HepG2 (cell line): ENCODE measurements at regions not wholly inside any gene's neighbourhood (a gene's known extent, or its start where the extent isn't known, plus 50 kb on each side); places are given as distances from the start of the nearest gene placed in this dataset.

Experiments
- ATAC-seq: fragments of 200-7000 bp; cut with Tn5 transposase; 3 replicates; pipeline ENCODE4 v1.9.1; 2020; ENCODE audit warnings: mild to moderate bottlenecking, moderate library complexity
- BruUV-seq: library from RNA; stranded (reverse); fragments of 400-500 nt; replicated peaks from 2 replicates; lab custom pipeline; 2021; lab: Mats Ljungman, UMichigan
- CTCF ChIA-PET: fragments of 300-600 bp; formaldehyde crosslinking; extraction: SDS; loops from one replicate; lab custom pipeline; 2021; ENCODE audit warnings: low total read pairs, inconsistent platforms, low intra/inter-chr PET ratio; lab: Yijun Ruan, JAX
- POLR2A ChIA-PET: fragments of 350-600 bp; sonication (Branson Sonifier 250); formaldehyde crosslinking; loops from one replicate; lab custom pipeline; 2020; ENCODE audit warnings: antibody characterized with exemption, inconsistent platforms; lab: Yijun Ruan, JAX
- DNase-seq: peaks from one replicate; pipeline ENCODE4 v3.0.0-alpha.2; 2015; ENCODE audit warnings: low spot score
- FAIRE-seq: peaks from 3 replicates; lab custom pipeline; 2011; peaks lifted over from hg19 to GRCh38; lab: Jason Lieb, UNC
- H2AFZ ChIP-seq: one replicate; pipeline ENCODE4 v1.6.1; 2011; ENCODE audit warnings: low read length, inconsistent platforms
- H3K27ac ChIP-seq: fragments of 300-600 bp; 3 replicates; pipeline ENCODE4 v1.8.0; 2011; ENCODE audit warnings: mixed run types, mild to moderate bottlenecking, mixed read lengths, low read length, inconsistent platforms; ENCODE audit not compliant: insufficient read depth; ENCODE audit errors: extremely low read length
- H3K27me3 ChIP-seq, 2 experiments: fragments of 200-600 bp in 1 of 2; 2 replicates in 1 of 2; 3 replicates in 1 of 2; pipeline versions ENCODE4 v1.6.0 to v1.8.0; 2011; ENCODE audit warnings: low read length in 2 of 2, mild to moderate bottlenecking in 2 of 2, moderate library complexity in 2 of 2, inconsistent platforms in 1 of 2; ENCODE audit not compliant: insufficient read depth in 2 of 2, control insufficient read depth in 1 of 2
- H3K36me3 ChIP-seq, 2 experiments: fragments of 200-600 bp in 1 of 2; replicated peaks in 1 of 2; 2 replicates in 1 of 2; 3 replicates in 1 of 2; pipeline versions ENCODE4 v1.5.1 to v1.8.0; 2011; ENCODE audit warnings: low read length in 2 of 2, inconsistent platforms in 1 of 2; ENCODE audit not compliant: insufficient read depth in 2 of 2, control insufficient read depth in 1 of 2
- H3K4me1 ChIP-seq: 2 replicates; pipeline ENCODE4 v1.5.1; 2012; ENCODE audit warnings: low read length, inconsistent platforms; ENCODE audit not compliant: insufficient read depth
- H3K4me2 ChIP-seq: 2 replicates; pipeline ENCODE4 v1.6.0; 2011; ENCODE audit warnings: low read depth, low read length, inconsistent platforms
- H3K4me3 ChIP-seq, 3 experiments: fragments of 200-600 bp in 1 of 3; sonication (generic), shearing (Covaris generic) in 1 of 3; replicated peaks in 1 of 3; 2 replicates each; pipeline ENCODE4 v1.5.1; 2011 to 2016; ENCODE audit warnings: low read length in 3 of 3, inconsistent platforms in 2 of 3, low read depth in 2 of 3, mild to moderate bottlenecking in 2 of 3, control low read depth in 1 of 3, mixed read lengths in 1 of 3; ENCODE audit not compliant: insufficient read depth in 1 of 3
- H3K79me2 ChIP-seq: one replicate; pipeline ENCODE4 v1.6.1; 2011; ENCODE audit warnings: low read length, inconsistent platforms; ENCODE audit not compliant: insufficient read depth
- H3K9ac ChIP-seq: 2 replicates; pipeline ENCODE4 v1.6.0; 2011; ENCODE audit warnings: mild to moderate bottlenecking, low read depth, low read length, inconsistent platforms; ENCODE audit not compliant: insufficient read depth
- H3K9me3 ChIP-seq: 2 replicates; pipeline ENCODE4 v1.5.1; 2012; ENCODE audit warnings: mild to moderate bottlenecking, low read length
- H4K20me1 ChIP-seq: 2 replicates; pipeline ENCODE4 v1.6.0; 2011; ENCODE audit warnings: inconsistent platforms, mild to moderate bottlenecking, low read length, moderate library complexity; ENCODE audit not compliant: insufficient read depth
- ARNTL ChIP-seq: sonication (generic); formaldehyde crosslinking; IDR thresholded peaks from 2 replicates; pipeline ENCODE4 v1.4.0; 2020; ENCODE audit warnings: mild to moderate bottlenecking, missing genetic modification reagents
- ATF7 ChIP-seq, 2 experiments: fragments of 450-650 bp in 1 of 2; sonication (generic) in 1 of 2; formaldehyde crosslinking in 1 of 2; IDR thresholded peaks; 2 replicates each; pipeline versions ENCODE4 v1.4.0 to v1.6.1; 2016 to 2020; ENCODE audit warnings: antibody characterized with exemption in 1 of 2, mild to moderate bottlenecking in 1 of 2, missing genetic modification reagents in 1 of 2
- CBX2 ChIP-seq, 2 experiments: fragments of 200-600 bp in 1 of 2; sonication (generic); formaldehyde crosslinking in 1 of 2; IDR thresholded peaks; 2 replicates each; pipeline versions ENCODE4 v1.7.0 to v1.8.1; 2018 to 2022; ENCODE audit warnings: low read depth in 2 of 2, low read length in 1 of 2, mild to moderate bottlenecking in 1 of 2, missing genetic modification reagents in 1 of 2
- FOXC1 ChIP-seq: sonication (generic); formaldehyde crosslinking; IDR thresholded peaks from 2 replicates; pipeline ENCODE4 v1.8.0; 2022; ENCODE audit warnings: mild to moderate bottlenecking, missing genetic modification reagents, borderline replicate concordance
- IRX3 ChIP-seq: sonication (generic); formaldehyde crosslinking; IDR thresholded peaks from 2 replicates; pipeline ENCODE4 v1.8.1; 2023; ENCODE audit warnings: mild to moderate bottlenecking, low read depth, missing genetic modification reagents, borderline replicate concordance
- ZBTB2 ChIP-seq: sonication (generic); formaldehyde crosslinking; IDR thresholded peaks from 2 replicates; pipeline ENCODE4 v1.8.0; 2022; ENCODE audit warnings: low read depth, missing genetic modification reagents
- ZFP36L1 ChIP-seq: sonication (generic); formaldehyde crosslinking; IDR thresholded peaks from 2 replicates; pipeline ENCODE4 v1.8.0; 2022; ENCODE audit warnings: mild to moderate bottlenecking, missing genetic modification reagents, moderate library complexity
- ZNF609 ChIP-seq: sonication (generic); formaldehyde crosslinking; IDR thresholded peaks from 2 replicates; pipeline ENCODE4 v1.4.0; 2020; ENCODE audit warnings: mild to moderate bottlenecking, missing genetic modification reagents, borderline replicate concordance
- ZNF761 ChIP-seq: sonication (generic); formaldehyde crosslinking; conservative IDR thresholded peaks from 2 replicates; pipeline ENCODE4 v1.4.0; 2020; ENCODE audit warnings: mild to moderate bottlenecking, missing genetic modification reagents
- WGBS: methylation state at CpG from one replicate; pipeline ENCODE4 v1.1.6; 2017; ENCODE audit warnings: low lambda C conversion rate; 5-methylcytosine and 5-hydroxymethylcytosine counted together
- in situ Hi-C: cut with HindIII; loops from 2 replicates; pipeline ENCODE4 v1.10.0; 2017; ENCODE audit warnings: low pct_unique_long_range_greater_than_20kb; ENCODE audit not compliant: extremely low pct_ligation_motif_present
- intact Hi-C: fragments of 100-400 bp; cut with micrococcal nuclease; formaldehyde crosslinking; loops from one replicate; pipeline ENCODE4 v1.10.0; 2022; ENCODE audit not compliant: unreplicated experiment

GRCh38 chr6:98131290-98131990 lies 702.9 kb upstream of the POU3F2 start:
- H3K36me3 ChIP-seq, result no peaks in the 10 kb centered on the region
- no peak overlapping the region for H3K4me3 ChIP-seq
- no peak for FAIRE-seq
- H3K9me3 ChIP-seq, result no peaks in the 10 kb centered on the region
- intact Hi-C loops, result no loop called here
- CTCF ChIA-PET, result no interaction called here
- 14% methylated on average over 5 of the region's 5 CpGs for WGBS
- in situ Hi-C loops, result no loop called here
- POLR2A ChIA-PET, result no interaction called here
- no TSS peak for BruUV-seq
- H3K27me3 ChIP-seq, result no peaks in the 10 kb centered on the region; a peak in 1 of 5 replicates
- no peak overlapping the region for H3K4me2 ChIP-seq
- no peaks in the 10 kb centered on the region for H4K20me1 ChIP-seq
- no peak overlapping the region for H3K27ac ChIP-seq
- H3K79me2 ChIP-seq, result no peaks in the 10 kb centered on the region
- no peak for DNase-seq
- ATAC-seq, result no peak
- no peaks in the 10 kb centered on the region for H3K4me1 ChIP-seq
- TF ChIP-seq ZNF761 (CRISPR knock-in tag), result no peak
- no peak for TF ChIP-seq FOXC1 (CRISPR knock-in tag)
- TF ChIP-seq ARNTL (CRISPR knock-in tag), result no peak
- TF ChIP-seq CBX2 (IDR thresholded peaks at IDR 0.05; ENCODE audit: low read depth, low read length), result no peak
- no peak for TF ChIP-seq CBX2 (CRISPR knock-in tag; IDR thresholded peaks at IDR 0.05; ENCODE audit: low read depth)
- TF ChIP-seq ZFP36L1 (CRISPR knock-in tag), result no peak
- TF ChIP-seq ZBTB2, result no peak
- TF ChIP-seq ATF7 (IDR thresholded peaks at IDR 0.05), result no peak
- no peak for TF ChIP-seq ATF7 (CRISPR knock-in tag; IDR thresholded peaks at IDR 0.05)
- no peak for TF ChIP-seq ZNF609 (CRISPR knock-in tag)
- TF ChIP-seq IRX3 (CRISPR knock-in tag), result no peak
- no peak overlapping the region for H3K9ac ChIP-seq
- no peak overlapping the region for H2AFZ ChIP-seq
